Loucy (cell line): ENCODE measurements at regions not wholly inside any gene's neighbourhood (a gene's known extent, or its start where the extent isn't known, plus 50 kb on each side); places are given as distances from the start of the nearest gene placed in this dataset.

Experiments
- EZH2phosphoT487 ChIP-seq: fragments of 200-600 bp; IDR thresholded peaks from 2 replicates; pipeline ENCODE4 v1.6.1; 2018; ENCODE audit warnings: antibody characterized with exemption, mild to moderate bottlenecking, moderate library complexity, borderline replicate concordance
- TF ChIP-seq, protein P1 (sequence below): fragments of 200-600 bp; sonication (generic); conservative IDR thresholded peaks from 2 replicates; pipeline ENCODE4 v1.5.1; 2014; ENCODE audit warnings: mild to moderate bottlenecking, antibody characterized with exemption, low read length

DNA sequence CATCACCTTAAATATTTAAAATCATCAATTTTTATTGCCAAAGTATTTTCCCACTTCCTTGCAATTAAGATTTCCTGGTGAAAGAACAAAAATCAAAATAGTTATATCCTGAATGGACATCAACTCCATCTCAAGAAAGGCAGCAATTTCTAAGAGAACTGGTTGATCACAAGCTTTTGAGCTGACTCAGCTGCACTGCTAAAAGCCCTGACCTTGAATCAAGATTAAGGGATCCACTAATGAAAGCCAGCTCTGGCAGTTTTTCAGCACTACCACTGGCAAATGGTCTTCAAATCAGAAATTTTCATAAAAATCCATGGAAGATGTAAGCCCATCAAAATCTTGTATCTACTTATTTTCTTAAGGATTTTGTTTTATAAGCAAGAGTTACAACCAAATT, 123.4 kb downstream of the SLC6A15 start:
- TF ChIP-seq, protein P1, sequence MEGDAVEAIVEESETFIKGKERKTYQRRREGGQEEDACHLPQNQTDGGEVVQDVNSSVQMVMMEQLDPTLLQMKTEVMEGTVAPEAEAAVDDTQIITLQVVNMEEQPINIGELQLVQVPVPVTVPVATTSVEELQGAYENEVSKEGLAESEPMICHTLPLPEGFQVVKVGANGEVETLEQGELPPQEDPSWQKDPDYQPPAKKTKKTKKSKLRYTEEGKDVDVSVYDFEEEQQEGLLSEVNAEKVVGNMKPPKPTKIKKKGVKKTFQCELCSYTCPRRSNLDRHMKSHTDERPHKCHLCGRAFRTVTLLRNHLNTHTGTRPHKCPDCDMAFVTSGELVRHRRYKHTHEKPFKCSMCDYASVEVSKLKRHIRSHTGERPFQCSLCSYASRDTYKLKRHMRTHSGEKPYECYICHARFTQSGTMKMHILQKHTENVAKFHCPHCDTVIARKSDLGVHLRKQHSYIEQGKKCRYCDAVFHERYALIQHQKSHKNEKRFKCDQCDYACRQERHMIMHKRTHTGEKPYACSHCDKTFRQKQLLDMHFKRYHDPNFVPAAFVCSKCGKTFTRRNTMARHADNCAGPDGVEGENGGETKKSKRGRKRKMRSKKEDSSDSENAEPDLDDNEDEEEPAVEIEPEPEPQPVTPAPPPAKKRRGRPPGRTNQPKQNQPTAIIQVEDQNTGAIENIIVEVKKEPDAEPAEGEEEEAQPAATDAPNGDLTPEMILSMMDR, result no peak
- no peak for TF ChIP-seq EZH2phosphoT487
